ENCODE measurements at regions not wholly inside any gene's neighbourhood (a gene's known extent, or its start where the extent isn't known, plus 50 kb on each side); places are given as distances from the start of the nearest gene placed in this dataset.

DNA sequence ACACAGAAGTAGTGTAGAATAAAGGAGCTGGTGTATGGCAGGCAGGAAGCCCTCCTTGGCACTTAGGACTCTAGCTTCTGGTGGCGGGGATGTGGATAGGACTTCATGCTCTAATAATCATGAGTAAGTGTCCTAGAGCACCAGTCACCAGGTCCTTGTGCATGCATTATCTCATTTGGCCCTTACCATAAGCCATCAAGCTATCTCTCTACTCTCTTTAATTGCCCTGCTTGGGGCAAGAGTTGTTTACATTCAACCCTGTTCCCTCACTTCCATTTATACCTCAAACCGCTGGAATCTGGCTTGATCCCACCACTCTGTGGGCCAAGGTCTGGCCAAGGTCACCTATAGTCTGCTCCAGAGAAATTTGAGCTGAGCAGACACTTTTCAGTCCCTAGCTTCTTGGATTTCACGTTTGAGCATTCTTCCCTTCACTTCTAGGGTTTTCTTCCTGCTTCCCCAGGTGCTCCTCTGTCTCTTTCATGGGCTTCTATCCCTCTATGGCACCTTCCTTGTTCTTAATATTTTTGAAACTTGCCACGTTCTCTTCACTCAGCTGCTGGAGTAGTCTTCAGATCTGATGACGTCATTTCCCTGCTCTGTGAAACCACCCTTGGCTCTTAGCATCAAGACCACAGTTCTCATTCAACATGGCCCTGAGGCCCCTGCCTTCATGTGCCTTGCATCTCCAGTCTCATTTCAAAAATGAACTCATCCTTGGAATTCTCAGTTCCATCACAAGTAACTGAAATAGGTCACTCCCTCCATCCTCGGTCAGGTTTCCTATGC is 94.9 kb upstream of the GATA6 start:
- Histone ChIP-seq H3K4me2 (no peak overlapping the region), H3K36me3 (ENCODE audit: insufficient read depth) (no peaks in the 10 kb centered on the region), H3K4me1 (ENCODE audit: low read depth, poor library complexity, severe bottlenecking) (no peaks in the 10 kb centered on the region), H4K20me1 (ENCODE audit: insufficient read depth) (no peaks in the 10 kb centered on the region), H3K27me3 (ENCODE audit: insufficient read depth, low read depth) (no peaks in the 10 kb centered on the region), H3K27ac (no peak overlapping the region), H3K4me3 (IDR thresholded peaks at IDR 0.05; ENCODE audit: insufficient read depth, low read depth, low read length) (no peak overlapping the region), H3K79me2 (ENCODE audit: insufficient read depth, low read depth) (no peaks in the 10 kb centered on the region), H2AFZ (ENCODE audit: low read depth) (no peak overlapping the region), H3K9ac (no peak overlapping the region)
- TF ChIP-seq CTCF (conservative IDR thresholded peaks at IDR 0.05; ENCODE audit: low read depth, low read length), result no peak

DNA sequence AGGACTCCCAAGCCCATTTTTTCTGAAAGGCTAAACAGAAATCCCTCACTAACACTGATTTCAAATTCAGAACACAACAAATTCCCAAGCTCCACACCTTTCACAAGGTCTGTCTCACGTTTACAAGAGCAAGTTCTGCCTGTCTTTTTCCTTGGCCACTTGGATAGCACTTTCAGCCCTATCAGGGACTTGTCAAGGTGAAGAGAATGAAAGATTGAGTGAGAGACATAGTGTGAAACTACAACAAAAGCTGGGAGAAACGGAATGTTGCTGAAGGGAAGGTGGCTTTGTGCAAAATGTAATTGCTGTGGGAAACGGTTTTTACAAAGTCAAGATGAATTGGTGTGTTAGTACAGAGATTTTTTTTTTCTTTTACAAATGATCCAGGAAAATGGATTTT is 89.4 kb upstream of the GATA6 start:
- Histone ChIP-seq H3K79me2 (ENCODE audit: insufficient read depth, low read depth) (no peaks in the 10 kb centered on the region), H3K4me1 (ENCODE audit: low read depth, poor library complexity, severe bottlenecking) (no peaks in the 10 kb centered on the region), H3K27ac (no peak overlapping the region), H3K36me3 (ENCODE audit: insufficient read depth) (no peaks in the 10 kb centered on the region), H3K4me2 (no peak overlapping the region), H3K9ac (no peak overlapping the region), H3K4me3 (IDR thresholded peaks at IDR 0.05; ENCODE audit: insufficient read depth, low read depth, low read length) (no peak overlapping the region), H2AFZ (ENCODE audit: low read depth) (no peak overlapping the region), H4K20me1 (ENCODE audit: insufficient read depth) (no peaks in the 10 kb centered on the region), H3K27me3 (ENCODE audit: insufficient read depth, low read depth) (no peaks in the 10 kb centered on the region)
- no peak for TF ChIP-seq CTCF (conservative IDR thresholded peaks at IDR 0.05; ENCODE audit: low read depth, low read length)

GRCh38 chr18:22082408-22082807 is 87.0 kb upstream of the GATA6 start:
- no peak for TF ChIP-seq CTCF (conservative IDR thresholded peaks at IDR 0.05; ENCODE audit: low read depth, low read length)
- H3K4me3 ChIP-seq (IDR thresholded peaks at IDR 0.05; ENCODE audit: insufficient read depth, low read depth, low read length), result no peak overlapping the region
- H3K9ac ChIP-seq, result no peak overlapping the region
- H3K27me3 ChIP-seq (ENCODE audit: insufficient read depth, low read depth), result no peaks in the 10 kb centered on the region
- no peaks in the 10 kb centered on the region for H4K20me1 ChIP-seq (ENCODE audit: insufficient read depth)
- H3K4me2 ChIP-seq, result no peak overlapping the region
- H2AFZ ChIP-seq (ENCODE audit: low read depth), result no peak overlapping the region
- no peak overlapping the region for H3K27ac ChIP-seq
- H3K36me3 ChIP-seq (ENCODE audit: insufficient read depth), result no peaks in the 10 kb centered on the region
- H3K4me1 ChIP-seq (ENCODE audit: low read depth, poor library complexity, severe bottlenecking), result no peaks in the 10 kb centered on the region
- no peaks in the 10 kb centered on the region for H3K79me2 ChIP-seq (ENCODE audit: insufficient read depth, low read depth)

DNA sequence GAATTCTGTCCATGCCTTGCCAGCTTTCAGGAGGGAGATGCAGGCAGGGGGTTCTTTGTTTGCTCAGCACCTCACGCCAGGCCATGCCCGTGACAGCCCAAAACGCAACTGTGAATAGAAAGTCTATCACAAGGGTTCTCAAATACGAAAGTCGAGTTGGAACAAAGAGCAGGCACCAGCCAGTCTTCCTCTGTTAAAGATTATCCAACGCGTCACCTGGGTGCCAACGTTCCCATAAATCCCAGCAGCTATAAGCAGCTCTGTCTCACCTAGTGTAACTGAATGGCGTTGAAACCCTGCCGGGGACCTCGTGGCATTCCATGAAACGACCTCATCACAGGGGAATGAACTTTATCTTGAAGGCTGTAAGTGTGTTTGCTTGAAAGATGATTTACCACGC is 84.8 kb upstream of the GATA6 start:
- Histone ChIP-seq H3K4me2 (no peak overlapping the region), H4K20me1 (ENCODE audit: insufficient read depth) (no peaks in the 10 kb centered on the region), H3K36me3 (ENCODE audit: insufficient read depth) (no peaks in the 10 kb centered on the region), H3K4me1 (ENCODE audit: low read depth, poor library complexity, severe bottlenecking) (no peaks in the 10 kb centered on the region), H3K27ac (no peak overlapping the region), H3K79me2 (ENCODE audit: insufficient read depth, low read depth) (no peaks in the 10 kb centered on the region), H2AFZ (ENCODE audit: low read depth) (no peak overlapping the region), H3K27me3 (ENCODE audit: insufficient read depth, low read depth) (no peaks in the 10 kb centered on the region), H3K9ac (no peak overlapping the region), H3K4me3 (IDR thresholded peaks at IDR 0.05; ENCODE audit: insufficient read depth, low read depth, low read length) (no peak overlapping the region)
- no peak for TF ChIP-seq CTCF (conservative IDR thresholded peaks at IDR 0.05; ENCODE audit: low read depth, low read length)
